AG09309 (cell line): ENCODE measurements at regions not wholly inside any gene's neighbourhood (a gene's known extent, or its start where the extent isn't known, plus 50 kb on each side); places are given as distances from the start of the nearest gene placed in this dataset.

Source experiments
- DNase-seq: peaks from one replicate; pipeline ENCODE4 v3.0.0-alpha.2; 2010; ENCODE audit warnings: low read depth
- H3K4me3 ChIP-seq: 2 replicates; pipeline ENCODE4 v1.5.1; 2011; ENCODE audit warnings: mild to moderate bottlenecking, low read depth, low read length, moderate library complexity; ENCODE audit not compliant: control insufficient read depth
- CTCF ChIP-seq: IDR thresholded peaks from 2 replicates; pipeline ENCODE4 v1.5.1; 2011; ENCODE audit warnings: mild to moderate bottlenecking, low read depth, low read length, inconsistent platforms; ENCODE audit not compliant: insufficient read depth, control insufficient read depth; ENCODE audit errors: missing control alignments

GRCh38 chr13:67971291-67971690, 741.2 kb upstream of the PCDH9 start:
- H3K4me3 ChIP-seq, result no peak overlapping the region
- no peak for TF ChIP-seq CTCF
- no peak for DNase-seq

GRCh38 chr13:67967031-67967430, 736.9 kb upstream of the PCDH9 start:
- no peak for DNase-seq

GRCh38 chr13:67966065-67966464, 735.9 kb upstream of the PCDH9 start:
- no peak for DNase-seq
- TF ChIP-seq CTCF, result no peak
- no peak overlapping the region for H3K4me3 ChIP-seq

More at GRCh38 chr13:67967031-67967430, 736.9 kb upstream of the PCDH9 start:
- TF ChIP-seq CTCF, result no peak
- no peak overlapping the region for H3K4me3 ChIP-seq

- no peak for TF ChIP-seq CTCF
- DNase-seq, result no peak
- no peak overlapping the region for H3K4me3 ChIP-seq
Measured at GRCh38 chr13:67964986-67965385, 734.9 kb upstream of the PCDH9 start.

- no peak overlapping the region for H3K4me3 ChIP-seq
- no peak for TF ChIP-seq CTCF
- DNase-seq, result no peak
Measured at GRCh38 chr13:67964091-67964490, 734.0 kb upstream of the PCDH9 start.

GRCh38 chr13:67961331-67961730, 731.2 kb upstream of the PCDH9 start:
- no peak overlapping the region for H3K4me3 ChIP-seq
- DNase-seq, result no peak
- no peak for TF ChIP-seq CTCF

GRCh38 chr13:67951431-67951830, 721.3 kb upstream of the PCDH9 start:
- TF ChIP-seq CTCF, result no peak
- H3K4me3 ChIP-seq, result no peak overlapping the region
- no peak for DNase-seq
